ENCODE measurements at regions not wholly inside any gene's neighbourhood (a gene's known extent, or its start where the extent isn't known, plus 50 kb on each side); places are given as distances from the start of the nearest gene placed in this dataset.

GRCh38 chr17:5843366-5844026 is 226.7 kb upstream of the WSCD1 start:
- TF ChIP-seq CTCF (IDR thresholded peaks at IDR 0.05; ENCODE audit: low read depth, low read length, missing control alignments) = no peak
- in situ Hi-C loops (cut with HindIII; ENCODE audit: low pct_ligation_motif_present, low sequenced_read_pairs) = no loop called here
- Histone ChIP-seq H3K4me3 (ENCODE audit: low read depth, low read length) (no peak overlapping the region), H3K36me3 (replicated peaks) (no peaks in the 10 kb centered on the region), H3K27me3 (replicated peaks) (no peaks in the 10 kb centered on the region), H3K27ac (no peak overlapping the region)
- DNase-seq = no peak

GRCh38 chr17:5846001-5846400 is 224.2 kb upstream of the WSCD1 start:
- H3K27me3 ChIP-seq (replicated peaks) = no peaks in the 10 kb centered on the region
- no peaks in the 10 kb centered on the region for H3K36me3 ChIP-seq (replicated peaks)
- no peak overlapping the region for H3K4me3 ChIP-seq (ENCODE audit: low read depth, low read length)
- no peak for TF ChIP-seq CTCF (IDR thresholded peaks at IDR 0.05; ENCODE audit: low read depth, low read length, missing control alignments)
- in situ Hi-C loops (cut with HindIII; ENCODE audit: low pct_ligation_motif_present, low sequenced_read_pairs) = no loop called here
- no peak overlapping the region for H3K27ac ChIP-seq
- DNase-seq = no peak

- Histone ChIP-seq H3K36me3 (replicated peaks) (no peaks in the 10 kb centered on the region), H3K27ac (no peak overlapping the region), H3K27me3 (replicated peaks) (no peaks in the 10 kb centered on the region), H3K4me3 (ENCODE audit: low read depth, low read length) (no peak overlapping the region)
- no peak for TF ChIP-seq CTCF (IDR thresholded peaks at IDR 0.05; ENCODE audit: low read depth, low read length, missing control alignments)
- no peak for DNase-seq
- in situ Hi-C loops (cut with HindIII; ENCODE audit: low pct_ligation_motif_present, low sequenced_read_pairs) = no loop called here
Observed at GRCh38 chr17:5854871-5855554, 215.2 kb upstream of the WSCD1 start.

- no peak for DNase-seq
- H3K27me3 ChIP-seq (replicated peaks) = no peaks in the 10 kb centered on the region
- no peaks in the 10 kb centered on the region for H3K36me3 ChIP-seq (replicated peaks)
- no peak overlapping the region for H3K27ac ChIP-seq
- in situ Hi-C loops (cut with HindIII; ENCODE audit: low pct_ligation_motif_present, low sequenced_read_pairs) = no loop called here
- H3K4me3 ChIP-seq (ENCODE audit: low read depth, low read length) = no peak overlapping the region
- TF ChIP-seq CTCF (IDR thresholded peaks at IDR 0.05; ENCODE audit: low read depth, low read length, missing control alignments) = no peak
Observed at GRCh38 chr17:5861246-5861645, 208.9 kb upstream of the WSCD1 start.

- Histone ChIP-seq H3K27me3 (replicated peaks) (no peaks in the 10 kb centered on the region), H3K27ac (no peak overlapping the region), H3K36me3 (replicated peaks) (no peaks in the 10 kb centered on the region), H3K4me3 (ENCODE audit: low read depth, low read length) (no peak overlapping the region)
- no peak for TF ChIP-seq CTCF (IDR thresholded peaks at IDR 0.05; ENCODE audit: low read depth, low read length, missing control alignments)
- DNase-seq = no peak
- in situ Hi-C loops (cut with HindIII; ENCODE audit: low pct_ligation_motif_present, low sequenced_read_pairs) = no loop called here
Observed at GRCh38 chr17:5861854-5862253, 208.3 kb upstream of the WSCD1 start.
